ENCODE measurements at regions not wholly inside any gene's neighbourhood (a gene's known extent, or its start where the extent isn't known, plus 50 kb on each side); places are given as distances from the start of the nearest gene placed in this dataset.

GRCh38 chr5:68444833-68445232 lies 229.3 kb downstream of the PIK3R1 start:
- TF ChIP-seq ZEB2 (tag by site-specific recombination; IDR thresholded peaks at IDR 0.05), result no peak
- no peak for TF ChIP-seq ZNF791 (tag by site-specific recombination; IDR thresholded peaks at IDR 0.05)
- TF ChIP-seq SETDB1 (IDR thresholded peaks at IDR 0.05; ENCODE audit: insufficient read length, low read length), result no peak
- TF ChIP-seq CTCF (tag by site-specific recombination; IDR thresholded peaks at IDR 0.05), result no peak
- TF ChIP-seq REST (tag by site-specific recombination; IDR thresholded peaks at IDR 0.05), result no peak
- TF ChIP-seq BCL6B (tag by site-specific recombination; IDR thresholded peaks at IDR 0.05), result no peak
- TF ChIP-seq ZNF416 (tag by site-specific recombination; IDR thresholded peaks at IDR 0.05), result no peak
- no peak for TF ChIP-seq ZNF785 (tag by site-specific recombination; IDR thresholded peaks at IDR 0.05)
- no peak for TF ChIP-seq ZNF423 (tag by site-specific recombination; IDR thresholded peaks at IDR 0.05)
- TF ChIP-seq ZNF155 (tag by site-specific recombination; IDR thresholded peaks at IDR 0.05), result no peak
